HepG2 (cell line): ENCODE measurements at regions not wholly inside any gene's neighbourhood (a gene's known extent, or its start where the extent isn't known, plus 50 kb on each side); places are given as distances from the start of the nearest gene placed in this dataset.

ENCODE experiments used
- ATAC-seq: fragments of 200-7000 bp; cut with Tn5 transposase; 3 replicates; pipeline ENCODE4 v1.9.1; 2020; ENCODE audit warnings: mild to moderate bottlenecking, moderate library complexity
- BruUV-seq: library from RNA; stranded (reverse); fragments of 400-500 nt; replicated peaks from 2 replicates; lab custom pipeline; 2021; lab: Mats Ljungman, UMichigan
- CTCF ChIA-PET: fragments of 300-600 bp; formaldehyde crosslinking; extraction: SDS; loops from one replicate; lab custom pipeline; 2021; ENCODE audit warnings: low total read pairs, inconsistent platforms, low intra/inter-chr PET ratio; lab: Yijun Ruan, JAX
- POLR2A ChIA-PET: fragments of 350-600 bp; sonication (Branson Sonifier 250); formaldehyde crosslinking; loops from one replicate; lab custom pipeline; 2020; ENCODE audit warnings: antibody characterized with exemption, inconsistent platforms; lab: Yijun Ruan, JAX
- DNase-seq: peaks from one replicate; pipeline ENCODE4 v3.0.0-alpha.2; 2015; ENCODE audit warnings: low spot score
- FAIRE-seq: peaks from 3 replicates; lab custom pipeline; 2011; peaks lifted over from hg19 to GRCh38; lab: Jason Lieb, UNC
- H2AFZ ChIP-seq: one replicate; pipeline ENCODE4 v1.6.1; 2011; ENCODE audit warnings: low read length, inconsistent platforms
- H3K27ac ChIP-seq: fragments of 300-600 bp; 3 replicates; pipeline ENCODE4 v1.8.0; 2011; ENCODE audit warnings: mixed run types, mild to moderate bottlenecking, mixed read lengths, low read length, inconsistent platforms; ENCODE audit not compliant: insufficient read depth; ENCODE audit errors: extremely low read length
- H3K27me3 ChIP-seq, 2 experiments: fragments of 200-600 bp in 1 of 2; 2 replicates in 1 of 2; 3 replicates in 1 of 2; pipeline versions ENCODE4 v1.6.0 to v1.8.0; 2011; ENCODE audit warnings: low read length in 2 of 2, mild to moderate bottlenecking in 2 of 2, moderate library complexity in 2 of 2, inconsistent platforms in 1 of 2; ENCODE audit not compliant: insufficient read depth in 2 of 2, control insufficient read depth in 1 of 2
- H3K36me3 ChIP-seq, 2 experiments: fragments of 200-600 bp in 1 of 2; replicated peaks in 1 of 2; 2 replicates in 1 of 2; 3 replicates in 1 of 2; pipeline versions ENCODE4 v1.5.1 to v1.8.0; 2011; ENCODE audit warnings: low read length in 2 of 2, inconsistent platforms in 1 of 2; ENCODE audit not compliant: insufficient read depth in 2 of 2, control insufficient read depth in 1 of 2
- H3K4me1 ChIP-seq: 2 replicates; pipeline ENCODE4 v1.5.1; 2012; ENCODE audit warnings: low read length, inconsistent platforms; ENCODE audit not compliant: insufficient read depth
- H3K4me2 ChIP-seq: 2 replicates; pipeline ENCODE4 v1.6.0; 2011; ENCODE audit warnings: low read depth, low read length, inconsistent platforms
- H3K4me3 ChIP-seq, 3 experiments: fragments of 200-600 bp in 1 of 3; sonication (generic), shearing (Covaris generic) in 1 of 3; replicated peaks in 1 of 3; 2 replicates each; pipeline ENCODE4 v1.5.1; 2011 to 2016; ENCODE audit warnings: low read length in 3 of 3, inconsistent platforms in 2 of 3, low read depth in 2 of 3, mild to moderate bottlenecking in 2 of 3, control low read depth in 1 of 3, mixed read lengths in 1 of 3; ENCODE audit not compliant: insufficient read depth in 1 of 3
- H3K79me2 ChIP-seq: one replicate; pipeline ENCODE4 v1.6.1; 2011; ENCODE audit warnings: low read length, inconsistent platforms; ENCODE audit not compliant: insufficient read depth
- H3K9ac ChIP-seq: 2 replicates; pipeline ENCODE4 v1.6.0; 2011; ENCODE audit warnings: mild to moderate bottlenecking, low read depth, low read length, inconsistent platforms; ENCODE audit not compliant: insufficient read depth
- H3K9me3 ChIP-seq: 2 replicates; pipeline ENCODE4 v1.5.1; 2012; ENCODE audit warnings: mild to moderate bottlenecking, low read length
- H4K20me1 ChIP-seq: 2 replicates; pipeline ENCODE4 v1.6.0; 2011; ENCODE audit warnings: inconsistent platforms, mild to moderate bottlenecking, low read length, moderate library complexity; ENCODE audit not compliant: insufficient read depth
- ATF4 ChIP-seq, 2 experiments: fragments of 450-650 bp in 1 of 2; sonication (generic) in 1 of 2; formaldehyde crosslinking; IDR thresholded peaks; 2 replicates each; pipeline versions ENCODE4 v1.5.0 to v1.8.0; 2020 to 2022; ENCODE audit warnings: mild to moderate bottlenecking in 1 of 2, missing genetic modification reagents in 1 of 2
- BHLHE40 ChIP-seq: IDR thresholded peaks from 2 replicates; pipeline ENCODE4 v1.6.1; 2011; ENCODE audit warnings: low read length, improper control_type of control experiment
- HHEX ChIP-seq: IDR thresholded peaks from 2 replicates; pipeline ENCODE4 v1.6.1; 2016; ENCODE audit warnings: control low read depth
- HOXA5 ChIP-seq: sonication (generic); formaldehyde crosslinking; IDR thresholded peaks from 2 replicates; pipeline ENCODE4 v1.4.0; 2020; ENCODE audit warnings: missing genetic modification reagents
- SNAPC2 ChIP-seq: sonication (generic); formaldehyde crosslinking; IDR thresholded peaks from 2 replicates; pipeline ENCODE4 v1.8.1; 2022; ENCODE audit warnings: mild to moderate bottlenecking, missing genetic modification reagents
- SNAPC5 ChIP-seq: sonication (generic); formaldehyde crosslinking; IDR thresholded peaks from 2 replicates; pipeline ENCODE4 v1.8.1; 2023; ENCODE audit warnings: mild to moderate bottlenecking, missing genetic modification reagents, borderline replicate concordance
- ZBTB39 ChIP-seq: sonication (generic); formaldehyde crosslinking; IDR thresholded peaks from 2 replicates; pipeline ENCODE4 v1.5.0; 2020; ENCODE audit warnings: missing genetic modification reagents
- ZHX2 ChIP-seq, 2 experiments: sonication (generic) in 1 of 2; formaldehyde crosslinking in 1 of 2; IDR thresholded peaks; 2 replicates each; pipeline versions ENCODE4 v1.6.1 to v1.9.0; 2014 to 2022; ENCODE audit warnings: antibody characterized with exemption in 1 of 2, borderline replicate concordance in 1 of 2, inconsistent platforms in 1 of 2, low read depth in 1 of 2, missing genetic modification reagents in 1 of 2
- ZSCAN22 ChIP-seq: sonication (generic); formaldehyde crosslinking; IDR thresholded peaks from 2 replicates; pipeline ENCODE4 v1.4.0; 2020; ENCODE audit warnings: mild to moderate bottlenecking, missing genetic modification reagents
- WGBS: methylation state at CpG from one replicate; pipeline ENCODE4 v1.1.6; 2017; ENCODE audit warnings: low lambda C conversion rate; 5-methylcytosine and 5-hydroxymethylcytosine counted together
- in situ Hi-C: cut with HindIII; loops from 2 replicates; pipeline ENCODE4 v1.10.0; 2017; ENCODE audit warnings: low pct_unique_long_range_greater_than_20kb; ENCODE audit not compliant: extremely low pct_ligation_motif_present
- intact Hi-C: fragments of 100-400 bp; cut with micrococcal nuclease; formaldehyde crosslinking; loops from one replicate; pipeline ENCODE4 v1.10.0; 2022; ENCODE audit not compliant: unreplicated experiment

- intact Hi-C loops = no loop called here
- H2AFZ ChIP-seq = no peak overlapping the region
- H3K9me3 ChIP-seq = no peaks in the 10 kb centered on the region
- H3K27ac ChIP-seq = no peak overlapping the region
- no peaks in the 10 kb centered on the region for H4K20me1 ChIP-seq
- POLR2A ChIA-PET = no interaction called here
- no peaks in the 10 kb centered on the region for H3K4me1 ChIP-seq
- CTCF ChIA-PET = no interaction called here
- no peak overlapping the region for H3K4me2 ChIP-seq
- BruUV-seq = no TSS peak
- WGBS = 0% methylated on average over 1 of the region's 1 CpG
- H3K4me3 ChIP-seq = no peak overlapping the region
- FAIRE-seq (no peak), ATAC-seq (no peak), DNase-seq (no peak)
- no peaks in the 10 kb centered on the region for H3K79me2 ChIP-seq
- H3K27me3 ChIP-seq = no peaks in the 10 kb centered on the region; a peak in 1 of 5 replicates
- H3K9ac ChIP-seq = no peak overlapping the region
- in situ Hi-C loops = no loop called here
- TF ChIP-seq SNAPC2 (CRISPR knock-in tag) (no peak), HOXA5 (CRISPR knock-in tag) (no peak), SNAPC5 (CRISPR knock-in tag) (no peak)
- no peaks in the 10 kb centered on the region for H3K36me3 ChIP-seq
Observed at GRCh38 chr3:105162448-105162847, 204.3 kb upstream of the ALCAM start.

GRCh38 chr3:105166893-105167292, 199.8 kb upstream of the ALCAM start:
- Histone ChIP-seq H2AFZ (no peak overlapping the region), H3K9ac (no peak overlapping the region), H3K27ac (no peak overlapping the region), H3K4me3 (no peak overlapping the region), H4K20me1 (no peaks in the 10 kb centered on the region), H3K4me2 (no peak overlapping the region), H3K79me2 (no peaks in the 10 kb centered on the region), H3K9me3 (no peaks in the 10 kb centered on the region), H3K36me3 (no peaks in the 10 kb centered on the region), H3K4me1 (no peaks in the 10 kb centered on the region), H3K27me3 (no peaks in the 10 kb centered on the region; a peak in 1 of 5 replicates)
- intact Hi-C loops = no loop called here
- 0% methylated on average over 1 of the region's 1 CpG for WGBS
- POLR2A ChIA-PET = no interaction called here
- no peak for DNase-seq
- no peak for ATAC-seq
- FAIRE-seq = no peak
- CTCF ChIA-PET = no interaction called here
- BruUV-seq = no TSS peak
- in situ Hi-C loops = no loop called here
- no peak for TF ChIP-seq ZSCAN22
- no peak for TF ChIP-seq ATF4 (CRISPR knock-in tag; IDR thresholded peaks at IDR 0.05)
- TF ChIP-seq BHLHE40 = no peak
- TF ChIP-seq HHEX = no peak
- no peak for TF ChIP-seq ZBTB39
- TF ChIP-seq ZHX2 (IDR thresholded peaks at IDR 0.05; ENCODE audit: low read depth) = no peak
- no peak for TF ChIP-seq ZHX2 (CRISPR knock-in tag; IDR thresholded peaks at IDR 0.05; ENCODE audit: borderline replicate concordance)
